ENCODE measurements at regions not wholly inside any gene's neighbourhood (a gene's known extent, or its start where the extent isn't known, plus 50 kb on each side); places are given as distances from the start of the nearest gene placed in this dataset.

- no peaks in the 10 kb centered on the region for H3K36me3 ChIP-seq (ENCODE audit: insufficient read depth, low read length)
- TF ChIP-seq EZH2phosphoT487 (IDR thresholded peaks at IDR 0.05; ENCODE audit: borderline replicate concordance, low read depth, low read length) (no peak), CTCF (conservative IDR thresholded peaks at IDR 0.05; ENCODE audit: low read length) (no peak)
- no peaks in the 10 kb centered on the region for H4K20me1 ChIP-seq (ENCODE audit: insufficient read depth, low read length)
- intact Hi-C loops (cut with micrococcal nuclease; ENCODE audit: unreplicated experiment), result no loop called here
- POLR2A ChIA-PET, result no interaction called here
- no peaks in the 10 kb centered on the region for H3K9me2 ChIP-seq (ENCODE audit: insufficient read depth, low read length)
- peaks cover 19% of the 10 kb centered on the region; the same call in 1 of the 2 replicates for H3K9me3 ChIP-seq (ENCODE audit: low read length)
- H3K4me1 ChIP-seq (ENCODE audit: insufficient read depth, low read length, poor library complexity, severe bottlenecking), result no peaks in the 10 kb centered on the region
- CTCF ChIA-PET (ENCODE audit: unreplicated experiment), result no interaction called here
- H2AFZ ChIP-seq (ENCODE audit: low read length), result no peak overlapping the region
- no peak for DNase-seq (ENCODE audit: low spot score)
- H3K4me3 ChIP-seq (ENCODE audit: low read depth, low read length, poor library complexity, severe bottlenecking), result no peak overlapping the region
- H3K27ac ChIP-seq (ENCODE audit: low read depth, low read length, poor library complexity, severe bottlenecking), result no peak overlapping the region
- no TSS peak for BruUV-seq (replicated peaks)
- H3K4me2 ChIP-seq (ENCODE audit: low read length), result no peak overlapping the region
- no peaks in the 10 kb centered on the region for H3K79me2 ChIP-seq (ENCODE audit: insufficient read depth, low read depth, low read length)
Measured at GRCh38 chr2:63768051-63768450, 73.6 kb upstream of the UGP2 start.

- H3K9me3 ChIP-seq (ENCODE audit: low read length), result peaks cover 19% of the 10 kb centered on the region; the same call in 1 of the 2 replicates
- CTCF ChIA-PET (ENCODE audit: unreplicated experiment), result no interaction called here
- no peaks in the 10 kb centered on the region for H3K9me2 ChIP-seq (ENCODE audit: insufficient read depth, low read length)
- BruUV-seq (replicated peaks), result no TSS peak
- H3K79me2 ChIP-seq (ENCODE audit: insufficient read depth, low read depth, low read length), result no peaks in the 10 kb centered on the region
- intact Hi-C loops (cut with micrococcal nuclease; ENCODE audit: unreplicated experiment), result no loop called here
- no peak for TF ChIP-seq CTCF (conservative IDR thresholded peaks at IDR 0.05; ENCODE audit: low read length)
- TF ChIP-seq EZH2phosphoT487 (IDR thresholded peaks at IDR 0.05; ENCODE audit: borderline replicate concordance, low read depth, low read length), result no peak
- no peak overlapping the region for H3K4me2 ChIP-seq (ENCODE audit: low read length)
- no peaks in the 10 kb centered on the region for H3K36me3 ChIP-seq (ENCODE audit: insufficient read depth, low read length)
- no peaks in the 10 kb centered on the region for H4K20me1 ChIP-seq (ENCODE audit: insufficient read depth, low read length)
- POLR2A ChIA-PET, result interaction anchor here (0.7 kb wide), 1 partner anchor 564 kb away, joined by 3 read pairs; no protein-coding TSS in a partner anchor
- no peak overlapping the region for H3K27ac ChIP-seq (ENCODE audit: low read depth, low read length, poor library complexity, severe bottlenecking)
- DNase-seq (ENCODE audit: low spot score), result no peak
- H2AFZ ChIP-seq (ENCODE audit: low read length), result no peak overlapping the region
- no peak overlapping the region for H3K4me3 ChIP-seq (ENCODE audit: low read depth, low read length, poor library complexity, severe bottlenecking)
- H3K4me1 ChIP-seq (ENCODE audit: insufficient read depth, low read length, poor library complexity, severe bottlenecking), result no peaks in the 10 kb centered on the region
Measured at GRCh38 chr2:63769915-63770314, 71.8 kb upstream of the UGP2 start.

- intact Hi-C loops (cut with micrococcal nuclease; ENCODE audit: unreplicated experiment), result no loop called here
Measured at GRCh38 chr2:63772061-63772460, 69.6 kb upstream of the UGP2 start.

More at GRCh38 chr2:63772061-63772460, 69.6 kb upstream of the UGP2 start:
- no peaks in the 10 kb centered on the region for H3K4me1 ChIP-seq (ENCODE audit: insufficient read depth, low read length, poor library complexity, severe bottlenecking)
- no peak for TF ChIP-seq EZH2phosphoT487 (IDR thresholded peaks at IDR 0.05; ENCODE audit: borderline replicate concordance, low read depth, low read length)
- no peak for TF ChIP-seq CTCF (conservative IDR thresholded peaks at IDR 0.05; ENCODE audit: low read length)
- no peak overlapping the region for H2AFZ ChIP-seq (ENCODE audit: low read length)
- no peak overlapping the region for H3K27ac ChIP-seq (ENCODE audit: low read depth, low read length, poor library complexity, severe bottlenecking)
- DNase-seq (ENCODE audit: low spot score), result no peak
- H3K9me3 ChIP-seq (ENCODE audit: low read length), result peaks cover 13% of the 10 kb centered on the region; the same call in 1 of the 2 replicates
- H4K20me1 ChIP-seq (ENCODE audit: insufficient read depth, low read length), result no peaks in the 10 kb centered on the region
- H3K36me3 ChIP-seq (ENCODE audit: insufficient read depth, low read length), result no peaks in the 10 kb centered on the region
- no peaks in the 10 kb centered on the region for H3K79me2 ChIP-seq (ENCODE audit: insufficient read depth, low read depth, low read length)
- no peaks in the 10 kb centered on the region for H3K9me2 ChIP-seq (ENCODE audit: insufficient read depth, low read length)
- BruUV-seq (replicated peaks), result no TSS peak
- ChIA-PET CTCF (ENCODE audit: unreplicated experiment) (no interaction called here), POLR2A (no interaction called here)
- H3K4me3 ChIP-seq (ENCODE audit: low read depth, low read length, poor library complexity, severe bottlenecking), result no peak overlapping the region
- no peak overlapping the region for H3K4me2 ChIP-seq (ENCODE audit: low read length)

Data from OCI-LY7 (cell line).